ENCODE measurements at regions not wholly inside any gene's neighbourhood (a gene's known extent, or its start where the extent isn't known, plus 50 kb on each side); places are given as distances from the start of the nearest gene placed in this dataset.

GRCh38 chr6:22476811-22477390 is 92.5 kb upstream of the HDGFL1 start:
- TF ChIP-seq POLR2A (IDR thresholded peaks at IDR 0.05) = no peak
- TF ChIP-seq CTCF (IDR thresholded peaks at IDR 0.05) = no peak
- no peak for TF ChIP-seq EP300 (IDR thresholded peaks at IDR 0.05)
